ENCODE measurements at regions not wholly inside any gene's neighbourhood (a gene's known extent, or its start where the extent isn't known, plus 50 kb on each side); places are given as distances from the start of the nearest gene placed in this dataset.

DNA sequence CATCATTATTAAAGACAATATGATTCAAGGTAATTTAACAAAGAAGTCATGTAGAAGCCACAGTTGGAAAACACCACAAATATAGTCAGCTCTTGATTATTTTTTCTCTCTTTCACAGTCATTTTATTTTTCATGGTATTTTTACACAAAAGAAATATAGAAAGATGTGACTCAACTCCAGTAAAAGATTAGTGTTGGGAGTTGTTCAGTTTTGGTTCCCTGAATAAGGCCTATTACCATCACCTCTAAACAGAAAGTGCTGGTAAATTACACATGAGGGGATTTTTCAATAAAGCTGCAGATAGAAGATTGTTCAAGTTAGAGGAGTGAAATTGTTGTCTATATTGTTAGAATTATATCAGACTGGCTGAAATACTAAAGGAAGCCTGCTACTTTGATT is 107.0 kb downstream of the DDIT4L start:
- DNase-seq, result no peak

DNA sequence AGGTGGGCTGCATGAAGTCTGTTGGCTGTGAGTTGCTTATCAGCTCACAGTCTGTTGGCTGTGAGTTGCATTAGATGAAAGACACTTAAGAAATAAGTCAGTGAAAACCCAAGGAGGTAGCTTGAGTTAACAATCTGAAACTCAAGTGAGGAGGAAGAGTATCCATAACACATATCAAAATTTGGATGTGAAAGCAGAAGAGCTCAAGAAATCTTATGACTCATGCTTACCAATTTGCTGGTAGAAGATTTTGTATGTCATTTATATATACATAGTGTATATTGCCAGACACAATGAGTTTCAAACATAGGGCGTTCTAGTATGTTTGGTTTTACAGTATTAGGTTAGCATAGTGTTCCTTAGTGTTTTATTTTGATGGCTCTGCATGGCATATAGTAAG is 107.4 kb downstream of the DDIT4L start:
- no peak for DNase-seq

DNA sequence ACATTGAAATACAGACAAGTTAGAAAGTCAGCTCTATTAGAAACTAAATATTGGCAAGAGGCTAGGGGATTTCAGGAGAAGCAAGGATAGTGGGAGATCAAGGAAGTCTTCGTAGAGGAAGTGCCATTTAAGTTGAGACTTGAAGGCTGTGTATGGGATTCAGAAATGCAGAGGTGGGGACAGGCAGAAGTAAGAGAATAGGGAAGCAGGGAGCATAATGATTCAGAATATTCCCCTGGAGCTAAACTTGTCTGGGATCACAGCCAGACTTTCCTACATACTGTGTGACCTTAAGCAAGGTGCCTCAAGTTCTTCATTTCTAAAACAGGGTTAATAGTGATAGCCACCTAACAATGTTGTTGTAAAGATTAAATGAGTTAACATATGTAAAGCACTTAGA is 108.8 kb downstream of the DDIT4L start:
- DNase-seq, result no peak

DNA sequence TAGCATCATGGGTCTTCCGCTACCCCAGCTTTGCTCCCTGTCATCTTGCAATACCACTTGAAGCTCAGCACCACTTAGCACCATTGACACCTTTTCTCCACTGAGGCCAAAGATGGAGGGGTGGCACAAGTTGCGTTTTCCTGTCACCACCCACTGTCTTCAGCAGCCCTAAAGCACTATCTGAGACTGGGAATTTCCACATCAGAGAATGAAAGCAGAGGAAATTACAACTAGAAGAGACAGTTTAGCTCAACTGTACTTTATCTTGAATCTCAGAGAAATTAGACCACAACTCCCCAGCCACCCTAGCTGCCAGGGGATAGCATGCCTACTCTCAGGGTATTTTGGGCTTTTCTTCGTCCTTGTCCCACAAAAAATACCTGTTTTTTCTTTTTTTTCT is 111.0 kb downstream of the DDIT4L start:
- DNase-seq, result no peak

DNA sequence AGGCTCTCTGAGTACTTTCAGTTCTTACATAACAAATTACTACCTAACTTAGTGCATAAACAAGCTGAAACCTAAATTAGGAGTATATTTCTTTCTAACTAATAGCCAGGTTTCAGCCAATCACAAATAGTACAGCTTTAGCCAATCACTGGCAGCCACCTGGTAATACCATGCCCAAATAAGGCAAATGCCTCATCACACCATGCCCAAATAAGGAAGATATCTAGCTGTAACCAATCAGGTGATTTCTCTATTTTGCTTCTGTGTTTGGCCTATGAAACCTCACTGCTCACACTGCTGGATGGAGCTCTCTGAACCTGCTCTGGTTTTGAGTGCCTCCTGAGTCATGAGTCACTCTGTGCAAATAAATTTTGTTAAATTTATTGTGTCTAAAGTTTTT is 113.5 kb downstream of the DDIT4L start:
- no peak for DNase-seq

DNA sequence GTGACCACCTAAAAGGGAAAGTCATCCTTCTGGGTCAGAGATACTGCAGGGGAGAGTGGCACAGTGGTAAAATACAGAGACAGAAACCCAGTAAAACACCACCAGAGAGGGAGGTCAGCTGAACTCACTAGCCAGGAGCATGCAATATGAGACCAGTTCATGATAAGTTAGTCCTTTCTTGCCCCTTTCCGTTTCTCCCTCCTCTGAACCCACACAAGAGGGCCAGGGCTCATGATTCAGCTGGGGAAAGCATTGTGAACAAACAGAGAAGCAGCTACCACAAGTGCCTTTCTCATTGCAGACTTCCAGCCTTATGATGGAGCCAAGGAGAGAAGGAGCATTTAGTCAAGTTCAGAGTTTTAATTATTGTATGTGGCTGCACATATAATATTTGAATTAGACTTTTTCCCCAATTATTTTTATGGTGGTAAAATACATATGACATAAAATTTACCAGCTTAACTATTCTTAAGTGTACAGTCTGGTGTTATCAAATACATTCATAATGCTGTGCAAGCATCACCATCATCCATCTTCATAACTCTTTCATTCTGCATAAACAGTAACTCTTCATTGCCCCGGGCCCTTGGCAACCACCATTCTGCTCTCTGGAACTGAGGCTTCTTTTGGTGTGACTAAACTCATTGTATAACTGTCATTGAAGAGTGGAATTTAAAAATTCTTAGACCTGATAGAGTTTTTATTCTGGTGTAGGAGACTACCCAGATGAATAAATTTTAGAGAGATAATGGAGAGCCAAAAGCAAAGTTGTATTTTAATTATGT is 114.6 kb downstream of the DDIT4L start:
- DNase-seq, result no peak

DNA sequence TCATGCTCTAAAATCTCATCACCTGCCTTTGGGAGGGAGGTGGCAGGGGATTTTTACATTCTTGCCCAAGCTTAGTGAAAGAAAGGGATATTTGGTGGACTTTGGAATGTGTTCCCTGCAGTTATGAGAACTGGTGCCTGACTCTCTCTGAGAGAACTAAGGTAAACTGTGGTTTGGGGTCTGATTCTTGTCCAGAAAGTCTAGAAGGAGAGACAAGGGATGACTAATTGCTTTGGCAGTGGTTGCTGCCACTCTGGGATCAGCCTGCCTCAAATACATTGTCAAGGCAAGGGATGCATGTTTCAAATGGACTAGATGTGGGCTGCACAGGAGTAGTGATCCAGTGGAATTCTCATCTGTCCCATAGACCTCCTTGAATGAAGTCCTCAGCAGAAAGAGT is 115.2 kb downstream of the DDIT4L start:
- DNase-seq, result no peak

DNA sequence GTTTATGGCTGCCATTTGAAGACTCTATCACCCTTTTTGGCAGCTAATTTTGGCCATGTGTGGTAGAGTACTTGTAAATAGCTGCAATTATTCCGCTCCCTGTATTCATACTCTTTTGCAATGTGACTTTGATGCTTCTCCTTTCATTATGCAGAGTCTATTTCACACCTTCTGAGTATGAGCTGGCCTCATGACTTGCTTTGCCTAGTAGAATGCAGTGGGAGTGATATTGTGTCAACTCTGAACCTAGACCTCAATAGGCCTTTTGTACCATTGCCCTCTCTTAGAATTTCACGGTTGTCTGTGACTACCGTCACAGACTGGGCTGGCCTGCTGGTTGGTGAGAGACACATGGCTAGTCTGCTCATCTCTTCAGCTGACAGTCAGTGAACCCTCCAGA is 118.8 kb downstream of the DDIT4L start:
- no peak for DNase-seq

DNA sequence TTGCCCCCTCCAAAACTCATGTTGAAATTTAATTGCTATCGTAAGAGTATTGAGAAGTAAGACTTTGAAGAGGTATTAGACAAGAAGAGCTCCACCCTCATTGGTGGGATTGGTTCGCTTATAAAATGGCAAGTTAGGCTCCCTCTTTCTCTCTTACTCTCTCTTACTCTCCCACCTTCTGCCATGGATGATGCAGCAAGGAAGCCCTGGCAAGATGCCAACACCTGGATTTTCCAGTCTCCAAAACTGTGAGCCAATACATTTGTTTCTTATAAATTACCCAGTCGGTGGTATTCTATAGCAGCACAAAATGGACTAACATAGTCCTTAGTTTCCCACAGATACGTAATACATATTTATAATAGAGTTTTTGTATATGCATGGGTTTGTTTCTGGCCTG is 119.4 kb downstream of the DDIT4L start:
- no peak for DNase-seq

DNA sequence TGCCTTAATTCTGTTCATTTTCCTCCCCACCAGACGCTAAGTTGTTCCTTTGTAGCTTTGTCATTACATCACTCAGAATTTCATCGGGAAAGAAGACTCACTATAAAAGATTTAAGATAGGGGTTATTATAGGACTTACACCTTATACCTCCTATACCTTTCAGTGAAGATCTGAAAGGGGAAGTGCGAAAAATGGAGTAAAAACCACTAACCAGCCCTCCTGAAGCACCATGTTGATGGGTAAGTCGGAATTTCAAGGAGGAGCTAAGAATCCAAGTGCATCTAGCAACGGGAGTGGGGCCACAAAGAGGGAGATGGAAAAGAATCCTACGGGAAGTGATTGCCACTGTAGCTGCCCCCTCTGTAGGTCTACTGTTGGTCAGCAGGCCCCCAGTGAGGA is 119.1 kb upstream of the H2AZ1 start:
- DNase-seq, result no peak

DNA sequence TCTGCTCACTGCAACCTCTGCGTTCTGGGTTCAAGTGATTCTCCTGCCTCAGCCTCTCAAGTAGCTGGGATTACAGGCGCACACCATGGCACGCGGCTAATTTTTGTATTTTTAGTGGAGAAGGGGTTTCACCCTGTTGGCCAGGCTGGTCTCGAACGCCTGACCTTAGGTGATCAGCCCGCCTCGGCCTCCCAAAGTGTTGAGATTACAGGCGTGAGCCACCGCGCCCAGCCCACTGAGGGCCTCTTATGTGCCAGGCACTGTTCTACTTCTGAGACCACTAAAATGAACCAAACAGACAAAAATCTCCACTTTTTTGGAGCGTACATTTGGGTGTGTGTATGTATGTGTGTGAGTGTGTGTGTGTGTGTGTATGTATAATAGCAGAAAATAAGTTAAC is 117.2 kb upstream of the H2AZ1 start:
- DNase-seq, result no peak

DNA sequence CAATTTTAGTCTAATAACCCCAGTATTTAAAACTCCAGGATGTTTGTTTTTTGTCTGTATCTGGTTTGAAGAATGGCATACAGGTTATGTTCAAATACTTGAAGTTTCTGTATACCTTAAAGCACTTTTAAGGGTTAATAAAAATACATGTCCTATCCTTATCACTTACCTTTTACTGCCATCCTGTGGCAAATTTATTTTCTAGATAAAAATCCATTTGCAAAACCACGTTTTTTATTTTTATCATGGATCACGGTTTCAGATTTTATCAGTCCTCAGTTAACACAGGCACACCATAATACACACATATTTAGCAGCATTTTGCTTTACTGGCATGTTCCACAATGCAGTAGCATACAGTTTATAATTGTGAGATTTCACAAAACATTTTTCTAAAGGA is 113.3 kb upstream of the H2AZ1 start:
- DNase-seq, result no peak

DNA sequence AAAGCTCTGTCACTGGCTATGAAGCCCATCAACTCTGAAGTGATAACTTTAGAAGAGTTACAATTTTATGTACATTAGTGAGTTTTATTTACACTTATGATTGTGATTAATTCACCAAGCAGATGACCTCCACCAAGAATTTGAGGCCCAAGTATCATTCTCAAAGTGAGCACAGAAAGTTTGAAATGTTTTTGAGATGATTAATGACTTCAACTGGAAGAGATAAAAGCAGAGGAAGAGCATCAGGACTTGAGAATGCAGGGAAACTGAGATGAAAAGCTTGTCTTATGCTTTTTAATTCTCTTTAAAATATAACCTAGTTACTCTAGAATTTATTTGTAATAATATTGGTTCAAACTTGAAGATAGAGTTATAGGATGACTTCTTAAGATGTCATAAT is 112.8 kb upstream of the H2AZ1 start:
- DNase-seq, result no peak

DNA sequence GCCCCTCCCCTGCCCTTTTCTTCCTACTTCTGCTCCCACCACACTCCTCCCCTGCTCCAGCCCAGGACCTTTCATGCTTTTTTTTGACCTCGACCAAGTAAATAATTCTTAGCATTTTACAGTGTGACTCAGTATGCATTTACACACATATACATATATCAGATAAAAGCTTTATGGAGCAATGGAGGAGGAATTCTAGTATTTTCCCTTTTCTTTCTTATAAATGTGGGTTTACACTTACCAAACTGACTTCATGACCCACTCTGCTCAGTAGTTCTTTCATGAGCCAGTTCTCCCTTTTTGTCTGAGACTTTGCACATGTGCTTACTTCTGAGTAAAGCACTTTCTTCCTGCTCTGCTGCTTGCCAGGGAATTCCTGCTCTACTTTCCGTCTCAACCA is 111.8 kb upstream of the H2AZ1 start:
- no peak for DNase-seq

DNA sequence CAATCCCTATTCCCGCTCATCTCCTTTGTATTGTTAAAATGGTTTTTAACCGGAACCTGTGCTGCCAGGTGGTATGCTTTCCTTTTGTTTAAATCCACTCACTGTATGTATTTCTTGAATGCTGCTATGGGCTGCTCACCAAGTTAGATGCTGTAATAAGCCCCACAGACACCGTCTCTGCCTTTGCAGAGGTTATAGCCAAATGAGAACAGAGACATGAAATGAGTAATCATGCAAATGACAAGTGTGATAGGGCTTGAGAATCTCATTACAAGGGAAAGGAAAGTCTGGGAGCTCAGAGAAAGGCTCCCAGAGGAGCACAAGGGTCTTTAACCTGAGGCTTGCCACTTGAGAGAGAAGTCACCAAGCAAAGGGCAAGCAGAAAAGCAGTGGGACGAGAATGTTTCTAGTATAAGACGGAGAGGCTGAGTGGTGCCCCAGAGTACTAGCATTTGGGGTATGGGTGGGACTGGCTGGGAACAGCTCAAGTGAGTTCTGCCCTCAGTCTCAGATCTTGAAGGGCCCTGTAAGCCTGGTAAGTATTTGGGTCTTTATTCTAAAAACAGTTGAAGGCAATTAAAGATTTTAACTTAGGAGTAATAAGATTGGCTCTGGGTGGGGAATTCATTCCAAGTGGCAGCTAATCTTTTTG is 110.8 kb upstream of the H2AZ1 start:
- DNase-seq, result no peak

DNA sequence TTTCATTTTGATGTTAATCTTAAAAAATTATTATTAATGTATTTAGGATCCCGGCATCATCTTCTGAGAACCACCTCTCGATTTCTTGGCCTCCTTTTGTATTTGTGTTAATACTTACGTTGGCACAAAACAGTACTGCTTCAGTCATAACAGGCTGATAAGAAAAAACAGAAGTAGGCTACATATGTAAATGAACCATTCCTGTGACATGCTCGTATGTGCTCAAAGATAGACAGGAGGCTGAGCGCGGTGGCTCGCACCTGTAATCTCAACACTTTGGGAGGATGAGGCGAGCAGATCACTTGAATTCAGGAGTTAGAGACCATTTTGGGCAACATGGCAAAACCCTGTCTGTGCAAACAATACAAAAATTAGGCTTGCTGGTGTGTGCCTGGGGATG is 109.4 kb upstream of the H2AZ1 start:
- DNase-seq, result no peak

DNA sequence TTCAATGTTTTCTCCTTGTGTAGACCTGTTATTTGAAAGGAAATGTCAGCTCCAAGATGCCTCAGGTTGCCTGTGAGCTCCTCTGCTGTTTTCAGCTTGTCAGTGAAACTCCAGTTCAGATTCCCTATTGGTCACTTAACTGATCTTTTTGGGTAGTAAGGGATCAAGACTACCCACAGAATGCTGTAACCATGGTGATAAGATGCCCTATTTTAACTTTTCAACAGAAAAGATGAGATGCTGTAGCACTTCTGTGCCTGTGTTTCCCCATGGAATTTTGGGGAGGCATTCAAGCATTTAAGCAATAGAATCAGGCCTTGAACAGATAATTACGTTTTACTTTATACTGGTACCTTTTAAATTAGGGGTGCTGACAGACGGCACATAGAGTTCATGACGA is 106.6 kb upstream of the H2AZ1 start:
- DNase-seq, result no peak

DNA sequence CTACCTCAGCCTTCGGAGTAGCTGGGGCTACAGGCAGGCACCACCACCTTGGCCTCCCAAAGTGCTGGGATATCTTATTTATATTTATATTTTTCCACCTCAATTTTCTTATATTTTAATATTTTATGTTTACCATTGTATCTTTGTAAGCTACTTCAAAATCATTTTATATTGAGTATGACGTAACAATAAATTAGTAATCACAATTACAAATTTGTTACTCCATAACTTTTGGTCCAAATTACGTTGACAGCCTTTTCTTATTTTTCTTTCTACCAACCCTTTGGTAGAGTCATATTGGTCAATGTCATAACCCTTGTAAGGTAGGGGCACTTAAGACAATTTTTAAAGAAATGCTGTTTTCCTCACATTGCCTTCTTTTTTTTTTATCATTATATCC is 104.0 kb upstream of the H2AZ1 start:
- no peak for DNase-seq

DNA sequence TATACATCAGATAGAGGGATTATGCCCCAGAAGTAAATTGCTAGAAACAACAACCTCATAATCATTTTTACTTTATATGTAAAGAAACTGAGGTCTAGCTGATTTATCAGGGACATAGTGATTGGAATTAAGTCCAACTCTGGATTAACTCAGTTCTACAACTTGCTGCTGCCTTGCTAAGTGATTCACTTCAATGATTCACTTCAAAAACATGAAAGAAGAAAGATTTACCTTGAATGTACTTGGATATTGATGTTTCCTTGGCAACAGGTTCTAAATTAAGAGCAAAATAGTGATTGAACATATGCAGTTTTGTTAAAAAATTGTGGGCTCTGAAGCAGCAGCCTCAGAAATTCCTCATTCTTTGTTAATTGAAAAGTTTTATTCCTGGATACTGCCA is 99.8 kb upstream of the H2AZ1 start:
- no peak for DNase-seq

DNA sequence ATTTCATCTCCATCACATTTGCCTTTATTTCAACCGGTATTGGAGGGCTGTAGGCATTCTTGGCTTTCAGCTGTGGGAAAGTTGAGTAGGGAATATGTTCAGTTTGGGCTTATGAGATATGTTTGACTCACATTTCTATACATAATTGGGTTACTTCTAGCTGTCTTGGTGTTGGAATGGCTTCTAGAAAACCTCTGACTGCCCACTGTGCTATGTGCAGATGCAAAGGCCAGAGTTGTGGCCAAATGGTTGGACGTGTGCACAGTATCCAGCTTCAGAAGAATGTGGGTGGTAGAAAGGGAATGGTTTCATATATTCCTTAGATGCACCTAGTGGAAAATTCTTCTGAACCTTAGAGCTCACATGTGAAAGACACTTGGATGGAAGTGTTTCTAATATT is 92.6 kb upstream of the H2AZ1 start:
- DNase-seq, result no peak

DNA sequence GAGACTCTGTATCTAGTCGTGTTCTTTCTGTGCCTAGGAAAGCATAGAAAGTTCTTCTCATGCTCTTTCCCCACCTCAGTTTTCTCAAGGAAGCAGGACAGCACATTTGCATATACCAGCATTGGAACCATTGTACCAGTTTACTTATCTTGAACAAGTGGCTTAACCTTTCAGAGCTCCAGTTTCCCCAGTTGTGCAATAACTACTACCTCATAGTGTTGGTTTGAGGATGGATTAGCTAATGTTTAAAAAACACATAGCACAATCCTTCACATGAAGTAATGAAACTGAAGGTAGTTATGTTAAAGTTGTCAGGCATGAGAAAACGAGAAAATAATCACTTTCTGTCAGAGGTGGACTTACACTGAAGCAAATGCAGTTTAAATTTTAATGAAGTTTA is 92.2 kb upstream of the H2AZ1 start:
- no peak for DNase-seq

DNA sequence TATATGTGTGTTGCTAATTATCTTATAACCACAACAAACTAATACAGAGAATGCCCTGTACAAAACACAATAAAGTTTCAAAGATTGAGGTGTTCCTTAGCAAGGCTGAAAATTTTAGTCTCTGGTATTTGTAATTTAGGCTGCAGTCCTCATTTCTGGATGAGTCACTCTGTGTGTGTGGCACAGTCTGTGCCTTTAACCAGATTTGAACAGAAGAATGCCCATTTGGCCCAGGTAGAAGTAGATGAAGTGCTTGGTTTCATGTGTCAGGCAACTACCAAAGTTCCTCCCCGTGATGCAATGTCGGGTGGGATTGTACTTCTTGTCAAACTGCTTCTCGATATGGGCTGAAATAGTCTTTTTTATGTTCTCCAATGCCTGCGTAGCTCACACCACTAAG is 91.6 kb upstream of the H2AZ1 start:
- no peak for DNase-seq

DNA sequence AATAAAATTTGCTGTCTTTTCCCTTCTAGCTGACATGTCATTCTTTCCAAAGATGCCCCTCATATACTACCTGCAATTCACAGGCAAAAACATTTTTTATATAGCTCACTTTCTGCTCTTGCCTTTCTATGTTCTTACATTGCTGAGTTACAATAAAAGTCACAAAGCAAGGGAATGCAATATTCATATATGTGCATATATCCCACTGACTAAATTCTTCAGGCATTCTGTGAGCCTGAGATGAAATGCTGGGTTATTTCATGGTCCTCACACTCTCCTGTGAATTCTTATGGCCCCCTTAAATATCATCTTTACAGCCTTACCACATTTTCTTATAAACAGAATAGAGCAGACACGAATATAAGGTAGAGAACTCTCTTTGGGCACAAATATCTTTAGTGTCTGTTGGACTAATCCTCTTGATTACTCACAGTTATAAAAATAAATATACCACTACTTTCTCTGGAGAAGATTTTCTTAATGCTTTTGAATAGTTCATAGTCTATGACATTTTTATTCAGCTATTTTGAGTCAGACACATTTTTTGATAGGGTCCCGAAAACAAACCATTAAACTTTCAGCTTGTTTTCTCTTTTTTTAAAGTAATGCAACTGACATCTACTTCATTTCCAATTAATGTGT is 84.1 kb upstream of the H2AZ1 start:
- DNase-seq, result no peak

DNA sequence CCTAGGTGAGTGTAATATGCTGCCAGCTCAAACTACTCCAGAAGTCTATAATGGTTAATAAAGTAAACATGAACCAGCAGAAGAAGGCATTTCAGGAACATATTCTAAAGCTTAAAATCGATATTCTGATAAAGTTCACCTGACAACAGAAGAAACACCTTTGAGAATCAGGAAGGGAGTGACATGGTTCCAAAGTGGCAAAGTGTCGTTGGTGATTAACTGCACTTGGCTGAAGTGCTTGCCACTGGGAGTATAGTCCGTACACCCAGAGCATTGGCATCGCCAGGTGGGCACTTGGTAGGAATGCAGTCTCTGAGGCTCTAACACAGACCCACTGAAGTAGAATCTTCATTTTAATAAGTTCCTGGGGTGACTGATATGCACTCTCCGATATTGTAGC is 76.0 kb upstream of the H2AZ1 start:
- no peak for DNase-seq

Measured in muscle of back (tissue), 3 donors.